GM21381 (cell line): ENCODE measurements at regions not wholly inside any gene's neighbourhood (a gene's known extent, or its start where the extent isn't known, plus 50 kb on each side); places are given as distances from the start of the nearest gene placed in this dataset.

Source experiments
- ATAC-seq: cut with Tn5 transposase; IDR thresholded peaks from one replicate; pipeline ENCODE4 v1.9.1; 2021; ENCODE audit warnings: mild to moderate bottlenecking, moderate library complexity; ENCODE audit not compliant: unreplicated experiment

GRCh38 chr2:60297296-60298005, 256.0 kb downstream of the BCL11A start:
- ATAC-seq, result no peak

- ATAC-seq, result no peak
These were observed 257.1 kb downstream of the BCL11A start for GRCh38 chr2:60296219-60296955.

- no peak for ATAC-seq
These were observed 257.9 kb downstream of the BCL11A start for GRCh38 chr2:60295636-60295962.

GRCh38 chr2:60294901-60295635, 258.4 kb downstream of the BCL11A start:
- ATAC-seq, result no peak

GRCh38 chr2:60292242-60292641, 261.2 kb downstream of the BCL11A start:
- no peak for ATAC-seq

GRCh38 chr2:60290509-60290908, 262.9 kb downstream of the BCL11A start:
- ATAC-seq, result no peak

GRCh38 chr2:60285626-60286316, 267.7 kb downstream of the BCL11A start:
- no peak for ATAC-seq

GRCh38 chr2:60283626-60284025, 269.8 kb downstream of the BCL11A start:
- ATAC-seq, result no peak

GRCh38 chr2:60282886-60283285, 270.6 kb downstream of the BCL11A start:
- ATAC-seq, result no peak

- no peak for ATAC-seq
These were observed 271.7 kb downstream of the BCL11A start for GRCh38 chr2:60281730-60282129.

- no peak for ATAC-seq
These were observed 273.2 kb downstream of the BCL11A start for GRCh38 chr2:60280238-60280637.

- no peak for ATAC-seq
These were observed 274.5 kb downstream of the BCL11A start for GRCh38 chr2:60278906-60279305.

- ATAC-seq, result no peak
These were observed 277.5 kb downstream of the BCL11A start for GRCh38 chr2:60275958-60276357.

- no peak for ATAC-seq
These were observed 279.6 kb downstream of the BCL11A start for GRCh38 chr2:60273836-60274235.

- ATAC-seq, result no peak
These were observed 281.7 kb downstream of the BCL11A start for GRCh38 chr2:60271713-60272112.

- ATAC-seq, result no peak
These were observed 282.3 kb downstream of the BCL11A start for GRCh38 chr2:60271131-60271530.

- ATAC-seq, result no peak
These were observed 284.8 kb downstream of the BCL11A start for GRCh38 chr2:60268661-60269060.

GRCh38 chr2:60268032-60268431, 285.4 kb downstream of the BCL11A start:
- no peak for ATAC-seq

GRCh38 chr2:60267122-60267521, 286.3 kb downstream of the BCL11A start:
- ATAC-seq, result no peak

GRCh38 chr2:60262178-60262577, 291.3 kb downstream of the BCL11A start:
- ATAC-seq, result no peak

- no peak for ATAC-seq
These were observed 292.7 kb downstream of the BCL11A start for GRCh38 chr2:60260639-60261296.
